ENCODE measurements at regions not wholly inside any gene's neighbourhood (a gene's known extent, or its start where the extent isn't known, plus 50 kb on each side); places are given as distances from the start of the nearest gene placed in this dataset.
A peak's percentile ranks its signal among the peaks of the same experiment; 100 is the strongest.

DNA sequence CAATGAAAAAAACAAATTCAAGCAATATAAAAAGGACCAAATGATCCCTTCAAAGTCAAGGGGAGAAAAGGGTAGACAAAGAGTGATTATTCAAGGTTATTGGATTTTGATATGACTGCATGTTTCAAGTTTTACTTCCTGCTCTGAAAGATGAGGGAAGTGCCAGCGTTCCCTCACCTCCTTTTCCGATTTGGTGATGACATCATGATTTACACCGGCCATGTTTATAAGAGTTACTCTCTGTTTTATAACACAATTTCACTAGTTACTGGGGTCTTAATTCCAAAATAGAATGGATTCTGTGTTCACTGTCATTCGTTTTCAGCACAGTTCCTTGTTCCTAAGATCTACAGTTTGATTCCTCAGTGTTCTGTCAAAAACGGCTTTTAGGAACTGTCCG, 60.5 kb upstream of the CPXM2 start:
- no peaks in the 10 kb centered on the region for H3K4me1 ChIP-seq (ENCODE audit: control insufficient read depth, insufficient read depth, low read length)
- H3K27me3 ChIP-seq (replicated peaks; ENCODE audit: control insufficient read depth, insufficient read depth, low read length): no peaks in the 10 kb centered on the region
- no peaks in the 10 kb centered on the region for H3K36me3 ChIP-seq (ENCODE audit: control insufficient read depth, insufficient read depth, low read length, severe bottlenecking)
- H3K9ac ChIP-seq (ENCODE audit: low read length): no peak overlapping the region
- H3K4me3 ChIP-seq (ENCODE audit: low read length): no peak overlapping the region
- DNase-seq (ENCODE audit: low read depth): no peak
- H3K9me3 ChIP-seq (ENCODE audit: control insufficient read depth, low read length): no peaks in the 10 kb centered on the region

DNA sequence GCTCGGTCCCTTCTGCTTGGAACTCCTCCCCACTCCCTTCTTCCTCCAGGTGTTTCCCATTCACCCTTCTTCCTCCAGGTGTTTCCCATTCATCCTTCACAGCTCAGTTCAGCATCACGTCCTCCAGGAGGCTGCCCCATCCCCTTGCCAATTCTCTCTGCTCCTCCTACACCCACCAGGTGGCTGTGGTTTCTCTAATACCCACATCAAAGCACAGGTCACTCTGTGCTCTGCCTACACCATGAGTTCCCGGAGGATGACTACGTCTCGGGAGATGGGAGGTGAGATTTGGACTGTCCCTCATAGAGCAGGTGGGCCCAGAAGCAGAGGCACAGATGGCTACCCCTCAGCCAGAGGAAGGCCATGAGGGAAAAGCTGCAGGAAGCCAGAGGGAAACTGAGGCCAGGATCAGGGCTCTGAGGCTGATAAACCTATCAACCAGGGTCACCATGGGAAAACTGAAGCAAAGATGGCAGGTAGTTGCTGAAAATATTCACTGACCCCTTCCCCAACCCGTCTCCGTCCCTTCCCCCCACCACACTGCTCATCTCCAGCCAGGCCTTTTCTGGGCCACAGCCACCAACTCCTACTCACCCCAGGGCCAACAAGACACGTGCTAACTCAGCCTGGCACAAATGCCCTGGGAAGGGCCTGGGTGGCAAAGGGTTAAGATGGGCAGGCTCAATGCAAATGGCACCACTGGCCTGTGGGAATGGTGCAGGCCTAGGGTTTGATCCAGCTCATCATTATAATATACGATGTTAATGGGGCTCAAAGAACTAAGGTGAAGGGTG, 56.6 kb upstream of the CPXM2 start:
- H3K4me3 ChIP-seq (ENCODE audit: low read length): no peak overlapping the region
- no peaks in the 10 kb centered on the region for H3K36me3 ChIP-seq (ENCODE audit: control insufficient read depth, insufficient read depth, low read length, severe bottlenecking)
- no peak overlapping the region for H3K9ac ChIP-seq (ENCODE audit: low read length)
- no peaks in the 10 kb centered on the region for H3K4me1 ChIP-seq (ENCODE audit: control insufficient read depth, insufficient read depth, low read length)
- no peaks in the 10 kb centered on the region for H3K9me3 ChIP-seq (ENCODE audit: control insufficient read depth, low read length)
- DNase-seq (ENCODE audit: low read depth): no peak
- no peaks in the 10 kb centered on the region for H3K27me3 ChIP-seq (replicated peaks; ENCODE audit: control insufficient read depth, insufficient read depth, low read length)

DNA sequence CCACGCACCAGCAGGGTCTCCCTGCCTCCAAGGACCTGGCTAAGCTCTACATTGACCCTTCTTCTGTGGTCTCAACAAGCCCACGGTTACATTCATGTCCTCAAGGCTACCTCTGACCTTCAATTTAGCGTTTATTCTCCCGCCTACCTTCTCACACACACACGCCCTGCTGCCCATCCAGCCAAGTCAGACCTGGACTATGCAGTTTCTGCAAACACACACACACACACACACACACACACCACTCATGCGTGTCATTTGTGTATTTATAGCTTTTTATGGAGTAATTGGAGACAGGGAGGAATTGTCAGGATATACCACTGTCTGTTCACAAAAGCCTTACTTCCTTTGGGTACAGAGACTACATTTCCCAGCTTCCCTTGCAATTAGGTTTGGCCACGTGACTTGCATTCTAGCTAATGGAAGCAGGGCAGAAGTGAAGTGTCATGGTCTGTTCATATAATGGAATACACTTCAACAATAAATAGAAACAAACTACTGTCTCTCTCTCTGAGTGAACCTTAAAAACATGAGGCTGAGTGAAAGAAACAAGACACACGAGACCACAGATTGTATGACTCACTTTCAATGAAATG, 53.8 kb upstream of the CPXM2 start:
- DNase-seq (ENCODE audit: low read depth): peak; percentile 63
- Histone ChIP-seq H3K9me3 (ENCODE audit: control insufficient read depth, low read length) (no peaks in the 10 kb centered on the region), H3K4me3 (ENCODE audit: low read length) (no peak overlapping the region)

DNA sequence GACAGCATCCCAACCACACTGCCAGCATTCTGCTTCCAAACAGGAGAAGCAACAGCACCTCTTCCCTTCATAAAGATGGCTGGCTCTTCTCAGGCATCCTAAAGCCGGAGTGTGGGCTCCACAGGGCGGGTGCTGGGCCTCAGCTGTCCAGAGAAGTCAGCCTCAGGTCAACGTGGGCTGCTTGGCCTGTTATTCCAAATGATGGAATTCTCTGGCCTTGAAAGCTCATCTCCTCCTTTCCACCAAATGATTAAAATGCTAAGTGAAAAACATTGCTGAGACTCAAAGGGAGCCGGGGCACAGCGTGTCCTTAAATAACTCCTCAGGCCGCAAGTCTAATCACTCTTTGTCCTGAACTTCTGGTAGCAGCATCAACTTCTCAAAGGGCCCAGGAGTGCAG, 53.1 kb upstream of the CPXM2 start:
- no peaks in the 10 kb centered on the region for H3K27me3 ChIP-seq (replicated peaks; ENCODE audit: control insufficient read depth, insufficient read depth, low read length)
- no peaks in the 10 kb centered on the region for H3K9me3 ChIP-seq (ENCODE audit: control insufficient read depth, low read length)
- no peak for DNase-seq (ENCODE audit: low read depth)
- no peaks in the 10 kb centered on the region for H3K36me3 ChIP-seq (ENCODE audit: control insufficient read depth, insufficient read depth, low read length, severe bottlenecking)
- H3K4me3 ChIP-seq (ENCODE audit: low read length): no peak overlapping the region
- H3K4me1 ChIP-seq (ENCODE audit: control insufficient read depth, insufficient read depth, low read length): no peaks in the 10 kb centered on the region
- H3K9ac ChIP-seq (ENCODE audit: low read length): no peak overlapping the region

More for the DNA sequence above, 53.8 kb upstream of the CPXM2 start:
- Histone ChIP-seq H3K36me3 (ENCODE audit: control insufficient read depth, insufficient read depth, low read length, severe bottlenecking) (no peaks in the 10 kb centered on the region), H3K27me3 (replicated peaks; ENCODE audit: control insufficient read depth, insufficient read depth, low read length) (no peaks in the 10 kb centered on the region), H3K9ac (ENCODE audit: low read length) (no peak overlapping the region), H3K4me1 (ENCODE audit: control insufficient read depth, insufficient read depth, low read length) (no peaks in the 10 kb centered on the region)

DNA sequence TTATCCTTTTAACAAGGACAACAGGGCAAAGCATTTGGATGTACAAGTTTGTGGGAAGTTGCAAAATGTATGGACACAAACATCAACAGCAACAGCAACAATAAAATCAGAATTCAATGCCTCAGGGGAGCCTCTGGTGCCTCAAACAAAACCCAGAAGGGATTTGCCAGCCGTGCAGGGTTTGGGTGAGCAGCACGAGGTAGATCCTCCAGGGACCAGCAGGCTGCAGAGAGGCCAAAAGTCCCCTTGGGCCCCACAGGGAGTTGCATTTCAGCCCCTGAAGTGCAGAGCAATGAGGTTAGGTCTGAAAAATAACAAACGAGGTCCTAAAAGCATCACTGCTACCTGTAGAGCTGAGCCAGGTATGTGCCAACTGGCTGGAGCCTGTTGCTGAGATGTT, 51.7 kb upstream of the CPXM2 start:
- Histone ChIP-seq H3K4me3 (ENCODE audit: low read length) (no peak overlapping the region), H3K9ac (ENCODE audit: low read length) (no peak overlapping the region), H3K36me3 (ENCODE audit: control insufficient read depth, insufficient read depth, low read length, severe bottlenecking) (no peaks in the 10 kb centered on the region), H3K27me3 (replicated peaks; ENCODE audit: control insufficient read depth, insufficient read depth, low read length) (no peaks in the 10 kb centered on the region), H3K9me3 (ENCODE audit: control insufficient read depth, low read length) (no peaks in the 10 kb centered on the region), H3K4me1 (ENCODE audit: control insufficient read depth, insufficient read depth, low read length) (no peaks in the 10 kb centered on the region)
- DNase-seq (ENCODE audit: low read depth): no peak

DNA sequence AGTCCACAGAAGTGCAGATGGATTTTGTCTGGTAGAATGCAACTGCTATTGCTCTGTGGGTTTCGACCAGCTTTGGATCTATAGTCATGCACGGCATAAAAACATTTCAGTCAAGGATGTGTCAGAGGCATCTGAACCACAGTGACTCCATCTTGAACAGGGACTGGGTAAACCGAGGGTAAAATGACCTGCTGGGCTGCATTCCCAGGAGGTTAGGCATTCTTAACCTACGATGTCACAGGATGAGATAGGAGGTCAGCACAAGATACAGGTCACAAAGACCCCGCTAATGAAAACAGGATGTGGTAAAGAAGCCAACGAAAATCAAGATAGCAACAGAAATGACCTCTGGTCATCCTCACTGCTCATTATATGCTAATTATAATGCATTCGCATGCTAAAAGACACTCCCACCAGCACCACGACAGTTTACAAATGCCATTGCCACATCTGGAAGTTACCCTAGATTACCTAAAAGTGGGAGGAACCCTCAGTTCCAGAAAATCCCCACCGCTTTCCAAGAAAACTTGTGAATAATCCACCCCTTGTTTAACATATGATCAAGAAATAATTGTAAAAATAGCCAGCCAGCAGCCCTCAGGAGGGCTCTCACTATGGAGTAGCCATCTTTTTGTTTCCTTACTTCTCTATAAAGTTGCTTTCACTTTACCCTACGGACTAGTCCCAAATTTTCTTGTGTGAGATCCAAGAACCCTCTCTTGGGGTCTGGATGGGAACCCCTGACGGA, 50.7 kb upstream of the CPXM2 start:
- DNase-seq (ENCODE audit: low read depth): no peak
- Histone ChIP-seq H3K9me3 (ENCODE audit: control insufficient read depth, low read length) (no peaks in the 10 kb centered on the region), H3K4me3 (ENCODE audit: low read length) (no peak overlapping the region), H3K36me3 (ENCODE audit: control insufficient read depth, insufficient read depth, low read length, severe bottlenecking) (no peaks in the 10 kb centered on the region), H3K4me1 (ENCODE audit: control insufficient read depth, insufficient read depth, low read length) (no peaks in the 10 kb centered on the region), H3K9ac (ENCODE audit: low read length) (no peak overlapping the region), H3K27me3 (replicated peaks; ENCODE audit: control insufficient read depth, insufficient read depth, low read length) (no peaks in the 10 kb centered on the region)
